GM21367 (cell line): ENCODE measurements at regions not wholly inside any gene's neighbourhood (a gene's known extent, or its start where the extent isn't known, plus 50 kb on each side); places are given as distances from the start of the nearest gene placed in this dataset.
"Not testable (repeated sequence)": the region's sequence is repeated elsewhere in the genome, so short reads cannot be mapped to it uniquely, and the experiment has no call there.

Experiments
- ATAC-seq: cut with Tn5 transposase; IDR thresholded peaks from one replicate; pipeline ENCODE4 v1.9.1; 2021; ENCODE audit not compliant: unreplicated experiment

- ATAC-seq: not testable (repeated sequence)
These were observed 302.6 kb upstream of the TARS1 start for GRCh38 chr5:33138145-33138544.

- no peak for ATAC-seq
These were observed 297.2 kb upstream of the TARS1 start for GRCh38 chr5:33143405-33144123.

GRCh38 chr5:33146881-33147280, 293.9 kb upstream of the TARS1 start:
- no peak for ATAC-seq

GRCh38 chr5:33148076-33148513, 292.7 kb upstream of the TARS1 start:
- no peak for ATAC-seq

GRCh38 chr5:33153372-33153771, 287.4 kb upstream of the TARS1 start:
- ATAC-seq: no peak

DNA sequence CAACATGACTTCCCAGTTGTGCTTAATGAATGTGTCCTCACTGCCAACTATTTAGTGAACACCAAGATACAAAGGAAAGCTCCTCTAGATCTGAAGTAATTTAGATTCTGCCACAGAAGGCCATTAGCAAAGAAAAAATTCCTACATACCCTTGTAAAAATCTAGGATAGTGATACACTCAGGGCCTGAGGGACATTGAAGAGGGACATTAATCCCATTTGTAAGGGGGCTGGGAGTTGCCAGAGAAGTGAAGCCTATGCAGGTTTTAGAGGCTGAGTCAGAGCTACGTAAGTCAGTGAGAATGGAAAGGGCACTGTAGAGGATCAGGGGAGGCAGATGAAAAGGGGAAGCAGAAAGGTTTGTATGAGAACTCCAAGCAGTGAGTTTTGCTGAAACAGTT, 286.9 kb upstream of the TARS1 start:
- no peak for ATAC-seq

GRCh38 chr5:33160871-33161270, 279.9 kb upstream of the TARS1 start:
- ATAC-seq: no peak

- ATAC-seq: no peak
These were observed 279.3 kb upstream of the TARS1 start for GRCh38 chr5:33161421-33161820.

DNA sequence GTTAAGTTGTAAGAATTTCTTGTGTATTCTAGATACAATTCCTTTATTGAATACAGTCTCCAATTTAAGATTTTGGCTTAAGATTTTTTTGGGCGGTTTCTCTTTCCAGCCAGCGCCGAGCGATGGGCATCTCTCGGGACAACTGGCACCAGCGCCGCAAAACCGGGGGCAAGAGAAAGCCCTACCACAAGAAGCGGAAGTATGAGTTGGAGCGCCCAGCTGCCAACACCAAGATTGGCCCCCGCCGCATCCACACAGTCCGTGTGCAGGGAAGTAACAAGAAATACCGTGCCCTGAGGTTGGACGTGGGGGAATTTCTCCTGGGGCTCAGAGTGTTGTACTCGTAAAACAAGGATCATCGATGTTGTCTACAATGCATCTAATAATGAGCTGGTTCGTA, 278.7 kb upstream of the TARS1 start:
- ATAC-seq: no peak

DNA sequence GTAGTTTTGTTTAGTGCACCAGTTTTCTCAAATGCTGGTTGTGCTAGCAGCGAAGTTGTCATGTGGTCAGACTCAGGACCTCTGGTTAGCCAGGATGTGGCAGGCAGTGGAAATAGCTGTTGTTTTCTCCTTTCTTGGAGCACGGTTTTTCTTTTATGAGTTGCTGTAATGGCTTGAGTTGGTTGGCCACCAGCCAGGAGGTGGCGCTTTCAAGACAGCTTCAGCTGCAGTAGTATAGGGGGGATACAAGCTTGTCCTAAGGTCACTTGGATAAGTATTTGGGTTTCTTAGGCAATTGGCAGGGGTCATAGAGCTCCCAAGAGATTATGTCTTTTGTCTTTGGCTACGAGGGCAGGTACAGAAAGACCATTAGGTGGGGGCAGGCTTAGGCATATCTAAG, 274.2 kb upstream of the TARS1 start:
- no peak for ATAC-seq

DNA sequence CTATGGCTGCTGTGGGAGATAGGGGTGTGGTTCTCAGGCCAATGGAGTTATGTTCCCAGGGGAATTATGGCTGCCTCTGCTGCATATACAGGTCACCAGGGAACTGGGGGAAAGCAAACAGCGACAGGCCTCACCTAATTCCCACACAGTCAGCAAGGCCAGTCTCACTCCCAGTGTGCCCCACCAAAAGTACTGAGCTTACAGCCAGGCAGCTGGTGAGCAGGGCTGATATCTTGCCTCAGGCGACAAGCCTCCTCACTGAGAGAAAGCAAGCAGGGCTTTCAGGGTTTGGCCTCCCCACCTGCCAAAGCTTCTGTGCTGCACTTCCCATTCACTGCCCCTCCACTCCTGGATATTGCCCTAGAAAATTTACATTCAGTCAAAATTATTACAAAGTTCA, 273.8 kb upstream of the TARS1 start:
- ATAC-seq: no peak

DNA sequence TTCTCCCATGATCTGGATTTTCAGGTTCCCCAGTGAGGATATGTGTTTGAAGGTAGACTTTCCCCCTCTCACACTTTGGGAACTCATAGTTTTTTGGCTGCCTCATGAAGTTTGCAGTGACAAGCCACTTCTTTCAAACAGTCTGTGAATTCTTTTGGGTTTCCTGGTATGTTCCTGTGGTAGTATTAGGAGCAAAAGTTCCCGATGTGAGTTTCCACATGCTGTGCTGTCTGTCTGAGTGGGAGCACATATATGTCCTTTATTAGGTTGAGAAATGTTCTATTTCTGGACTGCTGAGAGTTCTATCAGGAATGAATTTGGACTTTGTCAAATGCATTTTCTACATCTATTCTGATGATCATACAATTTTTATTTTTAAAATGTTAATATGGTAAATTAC, 273.2 kb upstream of the TARS1 start:
- ATAC-seq: no peak

DNA sequence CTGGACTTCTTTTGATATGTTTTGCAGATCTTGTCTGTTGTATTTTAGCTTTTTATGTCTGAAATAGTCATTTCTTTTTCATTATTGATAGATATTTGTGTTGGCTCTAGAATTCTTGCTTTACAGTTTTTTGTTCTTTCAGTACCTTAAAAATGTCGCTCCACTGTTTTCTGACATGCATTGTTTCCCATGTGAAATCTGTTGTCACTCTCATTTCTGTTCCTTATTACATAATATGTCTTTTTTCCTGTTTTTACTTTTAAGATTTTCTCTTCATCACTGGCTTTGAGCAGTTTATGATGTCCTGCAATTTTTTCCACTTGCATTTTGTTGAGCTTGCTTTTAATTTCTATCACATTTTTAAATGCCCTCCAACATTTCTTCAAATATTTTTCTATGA, 270.4 kb upstream of the TARS1 start:
- no peak for ATAC-seq

GRCh38 chr5:33174383-33174782, 266.4 kb upstream of the TARS1 start:
- no peak for ATAC-seq

DNA sequence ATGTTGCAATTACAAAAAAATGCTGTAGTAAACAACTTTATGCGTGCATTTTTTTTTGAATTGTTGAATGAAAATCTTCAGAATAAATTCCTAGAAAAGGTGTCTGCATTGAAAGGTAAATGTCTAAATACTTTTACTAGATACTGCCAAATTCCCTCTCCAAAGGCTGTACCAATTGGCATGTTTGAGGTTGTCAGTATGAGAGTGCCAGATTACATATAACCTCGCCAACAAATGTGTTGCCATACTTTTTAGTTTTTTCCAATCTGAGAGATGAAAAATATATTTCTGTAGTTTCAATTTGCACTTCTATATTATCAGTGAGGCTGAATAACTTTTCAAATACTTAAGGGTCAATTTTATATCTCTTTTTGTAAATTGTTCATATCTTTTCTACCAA, 261.5 kb upstream of the TARS1 start:
- ATAC-seq: no peak

DNA sequence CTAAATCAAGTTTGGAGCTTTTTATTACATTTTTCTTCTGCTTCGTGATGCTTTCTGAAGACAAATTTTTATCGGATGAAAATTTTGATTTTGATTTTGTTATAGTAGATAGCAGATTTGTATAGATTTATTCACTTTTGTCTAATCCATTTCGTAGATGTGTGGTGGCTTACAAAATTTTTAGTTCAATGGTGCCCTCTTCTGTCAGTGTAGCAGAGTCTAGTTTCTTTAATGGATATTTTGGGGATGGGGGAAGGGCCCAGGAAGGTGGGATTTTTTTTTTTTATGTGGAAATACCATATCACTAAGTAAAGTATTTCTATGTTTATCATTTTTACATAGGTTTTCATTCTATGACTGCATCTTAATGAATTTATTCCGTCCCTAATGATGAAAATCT, 259.9 kb upstream of the TARS1 start:
- ATAC-seq: no peak

GRCh38 chr5:33182986-33183385, 257.8 kb upstream of the TARS1 start:
- ATAC-seq: no peak

DNA sequence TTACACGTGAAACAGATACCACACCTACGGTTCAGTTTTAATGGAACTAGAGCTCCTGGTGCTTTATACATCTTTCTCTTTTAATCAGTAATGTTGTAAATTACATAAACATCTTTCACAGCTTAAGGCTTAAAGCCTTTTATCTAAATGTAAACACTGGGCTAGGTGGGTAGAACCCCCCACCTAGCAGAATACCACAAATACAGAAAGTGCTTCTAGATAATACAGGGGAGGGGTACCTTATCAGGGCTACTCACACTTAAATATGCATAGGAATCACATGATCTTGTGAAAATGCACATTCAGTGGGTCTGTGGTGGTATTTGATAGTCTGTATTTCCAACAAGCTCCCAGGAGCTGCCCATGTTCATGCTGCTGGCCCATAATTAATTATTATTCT, 256.4 kb upstream of the TARS1 start:
- no peak for ATAC-seq

- ATAC-seq: no peak
These were observed 252.7 kb upstream of the TARS1 start for GRCh38 chr5:33188089-33188488.

GRCh38 chr5:33194914-33195313, 245.9 kb upstream of the TARS1 start:
- ATAC-seq: no peak

- ATAC-seq: no peak
These were observed 245.2 kb upstream of the TARS1 start for GRCh38 chr5:33195431-33196165.

DNA sequence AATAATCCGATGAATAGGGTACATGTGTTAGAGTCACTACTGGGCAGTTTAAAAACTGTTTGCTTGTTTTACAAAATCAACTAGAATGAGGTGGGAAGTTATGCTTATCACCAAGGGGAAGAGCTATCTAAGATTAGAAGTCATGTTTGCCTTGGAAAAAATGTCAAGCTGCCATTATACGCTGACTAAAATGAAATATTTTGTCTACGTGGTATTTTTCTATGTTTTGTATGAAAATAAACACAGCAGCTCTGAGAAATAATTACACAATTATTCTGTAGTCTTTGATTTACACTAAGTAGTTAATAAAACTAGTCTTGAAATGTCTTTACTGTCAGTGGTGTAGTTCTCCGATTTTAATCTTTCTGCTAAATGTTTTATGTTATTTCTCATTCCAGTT, 241.9 kb upstream of the TARS1 start:
- no peak for ATAC-seq

DNA sequence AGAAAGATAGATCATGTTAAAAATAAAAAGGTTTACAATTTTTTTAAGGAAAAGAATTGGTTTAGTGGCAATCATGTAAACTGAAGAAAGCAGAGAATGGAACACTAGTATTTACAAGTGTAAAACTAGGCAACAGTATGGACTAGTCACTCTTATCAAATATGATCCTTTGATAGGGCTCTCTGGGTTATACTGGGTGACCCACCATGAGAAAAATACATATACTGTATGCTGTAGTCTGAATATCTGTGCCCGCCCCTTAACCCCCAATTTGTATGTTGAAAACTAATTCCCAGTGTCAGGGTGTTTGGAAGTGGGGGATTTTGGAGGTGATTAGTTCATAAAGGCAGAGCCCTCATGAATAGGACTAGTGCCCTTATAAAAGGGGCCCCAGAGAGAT, 236.8 kb upstream of the TARS1 start:
- ATAC-seq: no peak
